Ovary (tissue), 3 donors: ENCODE measurements at regions not wholly inside any gene's neighbourhood (a gene's known extent, or its start where the extent isn't known, plus 50 kb on each side); places are given as distances from the start of the nearest gene placed in this dataset.

Experiments used
- CTCF ChIP-seq, 3 donors: fragments of 450-650 bp in 2 of 3; fragments of 200-600 bp in 1 of 3; IDR thresholded peaks; one replicate each; pipeline versions ENCODE4 v1.5.1 to v1.8.0; 2016 to 2022; ENCODE audit warnings: antibody characterized with exemption in 3 of 3, mild to moderate bottlenecking in 1 of 3
- EP300 ChIP-seq: sonication (generic); formaldehyde crosslinking; IDR thresholded peaks from one replicate; pipeline ENCODE4 v1.6.1; 2017; ENCODE audit warnings: antibody characterized with exemption
- POLR2A ChIP-seq: fragments of 450-650 bp; IDR thresholded peaks from one replicate; pipeline ENCODE4 v1.6.1; 2017; ENCODE audit warnings: antibody characterized with exemption, mild to moderate bottlenecking, moderate library complexity
- donor health status: DM: no; HTN: no; CAD: no.

GRCh38 chrX:56069299-56069931 is 162.7 kb upstream of the KLF8 start:
- TF ChIP-seq EP300 (no peak), CTCF (IDR thresholded peaks at IDR 0.05) (no peak), POLR2A (no peak)
